ENCODE measurements at regions not wholly inside any gene's neighbourhood (a gene's known extent, or its start where the extent isn't known, plus 50 kb on each side); places are given as distances from the start of the nearest gene placed in this dataset.

- no peak for TF ChIP-seq GATA2 (IDR thresholded peaks at IDR 0.05; ENCODE audit: low read depth, low read length)
- TF ChIP-seq GATA3 (IDR thresholded peaks at IDR 0.05; ENCODE audit: low read depth, low read length) = no peak
These were observed 325.2 kb upstream of the AADAT start for GRCh38 chr4:170414961-170415360.

Data from SH-SY5Y (cell line).